Fibroblast of villous mesenchyme (primary cell): ENCODE measurements at regions not wholly inside any gene's neighbourhood (a gene's known extent, or its start where the extent isn't known, plus 50 kb on each side); places are given as distances from the start of the nearest gene placed in this dataset.

ENCODE experiments used
- DNase-seq: peaks from one replicate; pipeline ENCODE4 v3.0.0-alpha.2; 2010; ENCODE audit warnings: low read depth
- H3K4me3 ChIP-seq: 2 replicates; pipeline ENCODE4 v1.5.1; 2011; ENCODE audit warnings: low read depth, mild to moderate bottlenecking, low read length
- CTCF ChIP-seq: IDR thresholded peaks from 2 replicates; pipeline ENCODE4 v1.5.1; 2012; ENCODE audit warnings: low read depth, mild to moderate bottlenecking, low read length; ENCODE audit not compliant: insufficient read depth

DNA sequence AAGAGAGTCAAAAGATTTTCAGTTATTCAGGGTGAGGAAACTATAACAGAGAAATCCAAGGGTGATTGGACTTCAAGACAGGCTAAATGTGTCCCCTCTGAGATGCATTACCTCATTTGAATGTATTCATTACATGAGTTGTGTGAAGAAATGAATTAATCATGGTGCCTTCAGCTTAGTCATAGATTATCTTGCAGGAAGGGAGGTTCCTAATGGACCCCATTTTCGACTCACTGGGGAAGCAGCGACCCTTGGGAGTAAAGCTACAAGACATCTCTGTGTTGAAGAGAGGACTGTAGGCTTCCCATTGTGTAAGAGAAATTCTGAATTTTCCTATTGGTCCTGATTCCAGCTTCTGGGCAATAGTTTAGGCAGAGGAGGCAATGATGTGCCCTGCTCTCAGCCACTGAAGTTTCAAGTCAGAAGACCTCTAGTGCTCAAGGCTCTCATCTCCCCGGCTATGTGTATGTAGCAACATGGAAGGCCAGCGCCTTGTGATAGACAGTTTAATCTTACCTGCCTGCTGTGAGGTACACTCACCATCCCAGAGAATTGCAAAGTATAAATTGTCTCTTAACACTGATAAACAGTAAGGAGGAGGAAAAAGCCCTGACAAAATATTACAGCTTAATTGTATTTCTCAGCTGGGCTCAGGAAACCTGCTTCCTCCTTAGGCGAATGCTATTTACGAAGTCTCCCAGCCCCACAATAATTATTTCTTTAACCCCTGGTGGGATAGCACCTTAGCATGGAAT lies 133.8 kb downstream of the PDCD6IP start:
- no peak overlapping the region for H3K4me3 ChIP-seq
- TF ChIP-seq CTCF, result no peak
- no peak for DNase-seq

DNA sequence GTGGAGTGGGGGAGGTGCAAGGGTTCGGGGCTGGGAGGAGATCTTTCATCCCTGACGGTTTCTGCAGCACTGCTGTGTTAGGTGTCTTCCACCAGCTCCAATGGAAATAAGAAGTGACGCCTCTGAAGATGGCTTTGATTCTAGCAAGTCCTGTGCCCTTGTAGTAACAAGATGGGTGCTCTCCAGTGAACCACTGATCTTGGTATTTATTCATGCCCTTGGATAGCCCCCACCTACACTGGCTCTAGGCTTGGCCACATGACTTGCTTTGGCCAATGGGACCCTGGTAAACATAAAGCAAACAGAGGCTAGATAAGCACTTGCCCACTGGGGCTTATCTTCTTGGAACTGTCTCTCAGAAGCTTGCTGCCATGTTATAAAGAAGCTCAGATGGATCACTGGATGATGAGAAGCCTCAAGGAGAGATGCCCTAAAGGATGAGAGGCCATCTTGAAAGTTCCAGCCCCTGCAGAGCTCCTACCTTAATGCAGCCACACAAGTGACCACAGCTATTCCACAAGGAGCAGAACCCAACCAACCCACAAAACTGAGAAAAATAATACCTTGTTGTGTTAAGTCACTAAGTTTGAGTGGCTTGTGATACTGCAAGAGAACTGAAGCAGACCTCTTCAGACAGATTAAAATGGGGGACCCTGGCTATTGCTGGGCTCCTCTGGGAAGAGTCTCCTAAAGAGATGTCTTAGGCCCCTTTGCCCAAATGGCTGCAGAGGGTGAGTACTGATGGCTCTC lies 137.9 kb downstream of the PDCD6IP start:
- no peak for DNase-seq
- TF ChIP-seq CTCF, result no peak
- no peak overlapping the region for H3K4me3 ChIP-seq

- DNase-seq, result no peak
- no peak for TF ChIP-seq CTCF
- H3K4me3 ChIP-seq, result no peak overlapping the region
Observed at GRCh38 chr3:33936921-33937525, 138.6 kb downstream of the PDCD6IP start.

DNA sequence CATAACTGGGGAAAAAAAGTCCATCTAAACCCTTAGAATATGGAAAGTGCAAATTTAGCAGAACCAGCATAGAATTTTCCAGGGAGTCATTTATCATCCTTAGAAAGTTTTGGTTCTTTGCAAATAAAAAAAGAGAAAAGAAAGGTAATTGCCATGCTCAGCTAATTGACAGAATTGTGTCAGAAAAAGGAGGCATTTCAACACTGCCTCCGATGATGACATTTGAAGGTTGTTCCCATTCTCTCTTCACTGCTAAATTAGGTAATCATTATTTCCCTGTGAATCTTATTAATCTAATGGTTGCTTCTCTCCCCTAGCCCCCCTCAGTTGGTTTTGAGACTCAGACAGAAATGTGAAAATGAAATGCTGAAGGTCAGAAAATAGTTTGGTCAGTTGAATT lies 139.2 kb downstream of the PDCD6IP start:
- no peak overlapping the region for H3K4me3 ChIP-seq
- no peak for DNase-seq
- TF ChIP-seq CTCF, result no peak

DNA sequence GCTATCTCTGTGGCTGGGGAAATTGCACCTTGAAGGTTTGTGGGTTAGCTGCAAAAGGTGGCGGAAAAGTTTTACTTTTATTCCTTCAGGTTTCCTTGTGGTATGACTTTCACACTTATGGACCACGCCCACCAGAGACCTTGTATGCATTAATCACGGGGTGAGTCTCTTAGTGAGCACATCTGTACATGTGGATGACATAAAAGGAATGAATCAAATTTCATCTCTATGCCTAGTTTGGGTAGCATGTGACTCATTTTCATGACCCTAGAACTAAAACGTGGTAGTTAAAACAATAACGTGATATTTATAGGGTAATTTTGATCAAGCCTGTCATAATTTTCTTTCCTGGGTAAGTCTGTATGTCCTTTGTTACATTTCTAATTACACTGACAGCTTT lies 141.7 kb downstream of the PDCD6IP start:
- no peak for DNase-seq
- no peak for TF ChIP-seq CTCF

GRCh38 chr3:33940736-33941135 lies 142.3 kb downstream of the PDCD6IP start:
- no peak for TF ChIP-seq CTCF
- no peak overlapping the region for H3K4me3 ChIP-seq
- DNase-seq, result no peak

More for the DNA sequence above, 141.7 kb downstream of the PDCD6IP start:
- no peak overlapping the region for H3K4me3 ChIP-seq
